T-cell (primary cell): ENCODE measurements at regions not wholly inside any gene's neighbourhood (a gene's known extent, or its start where the extent isn't known, plus 50 kb on each side); places are given as distances from the start of the nearest gene placed in this dataset.

ENCODE experiments used
- ATAC-seq, 4 experiments: fragments of 200-7000 bp in 3 of 4; fragments of 150-1000 bp in 1 of 4; cut with Tn5 transposase; replicated peaks in 1 of 4; 1 replicate in 3 of 4; 2 replicates in 1 of 4; pipeline ENCODE4 v1.10.0; 2021; ENCODE audit warnings: moderate library complexity in 3 of 4, mild to moderate bottlenecking in 2 of 4, moderate number of reproducible peaks in 1 of 4
- CTCF ChIA-PET, 2 donors: fragments of 300-600 bp; sonication (Branson Sonifier 250); formaldehyde crosslinking; loops; one replicate each; lab custom pipeline; 2022; ENCODE audit warnings: antibody characterized with exemption in 2 of 2; lab: Charles Lee
- POLR2A ChIA-PET, 2 donors: fragments of 300-600 bp; sonication (Branson Sonifier 250); formaldehyde crosslinking; loops; one replicate each; lab custom pipeline; 2022; ENCODE audit warnings: antibody characterized with exemption in 2 of 2; lab: Charles Lee
- DNase-seq, 35 experiments: peaks; one replicate each; pipeline versions ENCODE4 v3.0.0 to v3.0.0-alpha.2; 2013 to 2023
- H3K27ac ChIP-seq: one replicate; pipeline ENCODE4 v1.5.1; 2013; ENCODE audit warnings: low read length
- H3K27me3 ChIP-seq, 2 experiments: replicated peaks in 1 of 2; 1 replicate in 1 of 2; 2 replicates in 1 of 2; pipeline versions ENCODE4 v1.6.1 to v1.7.0; 2013; ENCODE audit warnings: low read length in 1 of 2, mixed read lengths in 1 of 2; ENCODE audit not compliant: control insufficient read depth in 2 of 2, insufficient read depth in 2 of 2; ENCODE audit errors: extremely low read depth in 1 of 2
- H3K36me3 ChIP-seq, 2 donors: 1 replicate in 1 of 2; 2 replicates in 1 of 2; pipeline versions ENCODE4 v1.6.1 to v1.7.0; 2013; ENCODE audit warnings: low read length in 1 of 2; ENCODE audit not compliant: control insufficient read depth in 2 of 2, insufficient read depth in 1 of 2; ENCODE audit errors: extremely low read depth in 1 of 2
- H3K4me1 ChIP-seq, 2 experiments: 1 replicate in 1 of 2; 2 replicates in 1 of 2; pipeline versions ENCODE4 v1.6.1 to v1.7.0; 2013; ENCODE audit warnings: low read length in 2 of 2, mixed read lengths in 1 of 2; ENCODE audit not compliant: insufficient read depth in 2 of 2, control insufficient read depth in 1 of 2; ENCODE audit errors: extremely low read depth in 1 of 2
- H3K4me3 ChIP-seq, 2 donors: 1 replicate in 1 of 2; 2 replicates in 1 of 2; pipeline versions ENCODE4 v1.5.1 to v1.7.0; 2013; ENCODE audit warnings: mild to moderate bottlenecking in 2 of 2, low read length in 1 of 2, moderate library complexity in 1 of 2; ENCODE audit not compliant: control insufficient read depth in 1 of 2; ENCODE audit errors: extremely low read depth in 1 of 2
- H3K9me3 ChIP-seq: 2 replicates; pipeline ENCODE4 v1.7.0; 2013
- H3K27ac Mint-ChIP-seq, 2 donors: one replicate each; pipeline ENCODE4 v1.8.0; 2020 to 2021; ENCODE audit warnings: mild to moderate bottlenecking in 2 of 2, mixed read lengths in 2 of 2
- H3K27me3 Mint-ChIP-seq, 2 donors: one replicate each; pipeline ENCODE4 v1.8.0; 2021 to 2022; ENCODE audit warnings: mixed read lengths in 2 of 2
- H3K36me3 Mint-ChIP-seq: one replicate; pipeline ENCODE4 v1.8.0; 2021; ENCODE audit warnings: mixed read lengths
- H3K4me1 Mint-ChIP-seq, 3 donors: one replicate each; pipeline ENCODE4 v1.8.0; 2020 to 2022; ENCODE audit warnings: mixed read lengths in 3 of 3, mild to moderate bottlenecking in 1 of 3
- H3K4me3 Mint-ChIP-seq, 3 donors: one replicate each; pipeline ENCODE4 v1.8.0; 2020 to 2022; ENCODE audit warnings: mild to moderate bottlenecking in 3 of 3, mixed read lengths in 3 of 3, moderate library complexity in 3 of 3
- H3K9me3 Mint-ChIP-seq, 3 donors: one replicate each; pipeline ENCODE4 v1.8.0; 2020 to 2022; ENCODE audit warnings: mixed read lengths in 3 of 3
- WGBS: methylation state at CpG from one replicate; pipeline ENCODE4 v1.1.5; 2013; ENCODE audit warnings: missing lambda C conversion rate; ENCODE audit not compliant: insufficient coverage; 5-methylcytosine and 5-hydroxymethylcytosine counted together

GRCh38 chr3:146953511-146953981 lies 348.4 kb upstream of the PLSCR5 start:
- CTCF ChIA-PET = no interaction called here
- no peak overlapping the region for H3K4me3 Mint-ChIP-seq
- H3K4me1 ChIP-seq = no peaks in the 10 kb centered on the region
- DNase-seq (no peak), ATAC-seq (no peak)
- no peak overlapping the region for H3K27ac Mint-ChIP-seq
- H3K36me3 Mint-ChIP-seq = no peaks in the 10 kb centered on the region
- H3K9me3 Mint-ChIP-seq = peaks cover 0 to 5% (median 3%) of the 10 kb centered on the region in 3 donors
- no peaks in the 10 kb centered on the region for H3K4me1 Mint-ChIP-seq
- H3K36me3 ChIP-seq = no peaks in the 10 kb centered on the region
- no CpG with 5 or more reads among the region's 3 CpGs for WGBS
- no peak overlapping the region for H3K4me3 ChIP-seq
- no peak overlapping the region for H3K27ac ChIP-seq
- H3K9me3 ChIP-seq = no peaks in the 10 kb centered on the region
- POLR2A ChIA-PET = no interaction called here
- H3K27me3 ChIP-seq = no peaks in the 10 kb centered on the region
- no peaks in the 10 kb centered on the region for H3K27me3 Mint-ChIP-seq

GRCh38 chr3:146948985-146949384 lies 343.8 kb upstream of the PLSCR5 start:
- Histone ChIP-seq H3K4me1 (no peaks in the 10 kb centered on the region), H3K4me3 (no peak overlapping the region), H3K36me3 (no peaks in the 10 kb centered on the region), H3K27ac (no peak overlapping the region), H3K27me3 (no peaks in the 10 kb centered on the region), H3K9me3 (no peaks in the 10 kb centered on the region)
- no peak overlapping the region for H3K27ac Mint-ChIP-seq
- H3K9me3 Mint-ChIP-seq = peaks cover 0 to 12% (median 9%) of the 10 kb centered on the region in 3 donors
- ATAC-seq = no peak
- DNase-seq = no peak
- no CpG with 5 or more reads among the region's 8 CpGs for WGBS
- H3K4me1 Mint-ChIP-seq = no peaks in the 10 kb centered on the region
- no peak overlapping the region for H3K4me3 Mint-ChIP-seq
- ChIA-PET POLR2A (no interaction called here), CTCF (no interaction called here)
- H3K36me3 Mint-ChIP-seq = no peaks in the 10 kb centered on the region
- H3K27me3 Mint-ChIP-seq = no peaks in the 10 kb centered on the region

GRCh38 chr3:146948186-146948585 lies 343.0 kb upstream of the PLSCR5 start:
- Mint-ChIP-seq H3K4me3 (no peak overlapping the region), H3K9me3 (peaks cover 6 to 12% (median 12%) of the 10 kb centered on the region in 3 donors), H3K36me3 (no peaks in the 10 kb centered on the region), H3K27ac (no peak overlapping the region), H3K27me3 (no peaks in the 10 kb centered on the region), H3K4me1 (no peaks in the 10 kb centered on the region)
- no peak for DNase-seq
- ChIA-PET CTCF (no interaction called here), POLR2A (no interaction called here)
- Histone ChIP-seq H3K4me1 (no peaks in the 10 kb centered on the region), H3K27me3 (no peaks in the 10 kb centered on the region), H3K27ac (no peak overlapping the region), H3K4me3 (no peak overlapping the region), H3K9me3 (no peaks in the 10 kb centered on the region), H3K36me3 (no peaks in the 10 kb centered on the region)
- no peak for ATAC-seq
- WGBS = no CpG with 5 or more reads among the region's 1 CpG

GRCh38 chr3:146929696-146930095 lies 324.6 kb upstream of the PLSCR5 start:
- Mint-ChIP-seq H3K36me3 (no peaks in the 10 kb centered on the region), H3K4me3 (no peak overlapping the region), H3K9me3 (peaks cover 5 to 15% (median 9%) of the 10 kb centered on the region in 3 donors), H3K27ac (no peak overlapping the region), H3K27me3 (no peaks in the 10 kb centered on the region), H3K4me1 (no peaks in the 10 kb centered on the region)
- ChIA-PET CTCF (no interaction called here), POLR2A (no interaction called here)
- Histone ChIP-seq H3K9me3 (no peaks in the 10 kb centered on the region), H3K27ac (no peak overlapping the region), H3K4me3 (no peak overlapping the region), H3K4me1 (no peaks in the 10 kb centered on the region), H3K36me3 (no peaks in the 10 kb centered on the region), H3K27me3 (no peaks in the 10 kb centered on the region)
- WGBS = no CpG with 5 or more reads among the region's 1 CpG
- no peak for ATAC-seq
- no peak for DNase-seq

- H3K27ac Mint-ChIP-seq = no peak overlapping the region
- no peak for DNase-seq
- no peak for ATAC-seq
- no peaks in the 10 kb centered on the region for H3K27me3 Mint-ChIP-seq
- Histone ChIP-seq H3K4me1 (no peaks in the 10 kb centered on the region), H3K36me3 (no peaks in the 10 kb centered on the region), H3K27me3 (no peaks in the 10 kb centered on the region), H3K4me3 (no peak overlapping the region), H3K9me3 (no peaks in the 10 kb centered on the region), H3K27ac (no peak overlapping the region)
- 65% methylated on average over 4 of the region's 7 CpGs for WGBS
- peaks cover 4 to 15% (median 9%) of the 10 kb centered on the region in 3 donors for H3K9me3 Mint-ChIP-seq
- POLR2A ChIA-PET = no interaction called here
- H3K4me1 Mint-ChIP-seq = no peaks in the 10 kb centered on the region
- H3K36me3 Mint-ChIP-seq = no peaks in the 10 kb centered on the region
- H3K4me3 Mint-ChIP-seq = no peak overlapping the region
- CTCF ChIA-PET = no interaction called here
Observed at GRCh38 chr3:146928421-146929059, 323.4 kb upstream of the PLSCR5 start.

GRCh38 chr3:146921693-146922092 lies 316.5 kb upstream of the PLSCR5 start:
- Mint-ChIP-seq H3K27ac (no peak overlapping the region), H3K36me3 (no peaks in the 10 kb centered on the region), H3K27me3 (no peaks in the 10 kb centered on the region), H3K9me3 (peaks cover 3 to 13% (median 9%) of the 10 kb centered on the region in 3 donors), H3K4me1 (no peaks in the 10 kb centered on the region), H3K4me3 (no peak overlapping the region)
- no peaks in the 10 kb centered on the region for H3K4me1 ChIP-seq
- H3K4me3 ChIP-seq = no peak overlapping the region
- WGBS = 83% methylated on average over 6 of the region's 8 CpGs
- no peak for ATAC-seq
- ChIA-PET CTCF (no interaction called here), POLR2A (no interaction called here)
- H3K9me3 ChIP-seq = no peaks in the 10 kb centered on the region
- no peaks in the 10 kb centered on the region for H3K27me3 ChIP-seq
- DNase-seq = no peak
- no peak overlapping the region for H3K27ac ChIP-seq
- H3K36me3 ChIP-seq = no peaks in the 10 kb centered on the region

GRCh38 chr3:146914409-146914808 lies 309.3 kb upstream of the PLSCR5 start:
- no peak overlapping the region for H3K27ac ChIP-seq
- no peaks in the 10 kb centered on the region for H3K36me3 ChIP-seq
- ATAC-seq = no peak
- no peaks in the 10 kb centered on the region for H3K9me3 ChIP-seq
- DNase-seq = no peak
- POLR2A ChIA-PET = no interaction called here
- H3K27me3 Mint-ChIP-seq = no peaks in the 10 kb centered on the region
- no peak overlapping the region for H3K4me3 ChIP-seq
- H3K27me3 ChIP-seq = no peaks in the 10 kb centered on the region
- CTCF ChIA-PET = no interaction called here
- H3K27ac Mint-ChIP-seq = no peak overlapping the region
- H3K36me3 Mint-ChIP-seq = no peaks in the 10 kb centered on the region
- H3K4me1 Mint-ChIP-seq = no peaks in the 10 kb centered on the region
- H3K4me3 Mint-ChIP-seq = no peak overlapping the region
- no peaks in the 10 kb centered on the region for H3K4me1 ChIP-seq
- peaks cover 10 to 19% (median 12%) of the 10 kb centered on the region in 3 donors for H3K9me3 Mint-ChIP-seq
- WGBS = no CpG with 5 or more reads among the region's 2 CpGs
